ENCODE measurements at regions not wholly inside any gene's neighbourhood (a gene's known extent, or its start where the extent isn't known, plus 50 kb on each side); places are given as distances from the start of the nearest gene placed in this dataset.

- ChIA-PET CTCF (no interaction called here), POLR2A (no interaction called here)
- H3K4me3 ChIP-seq (ENCODE audit: low read depth, low read length) = no peak overlapping the region
- DNase-seq (ENCODE audit: low read depth, low spot score) = no peak
- no peak for TF ChIP-seq CTCF (IDR thresholded peaks at IDR 0.05; ENCODE audit: insufficient read depth, low read length, missing control alignments)
Measured at GRCh38 chr7:18216270-18216669, 188.6 kb upstream of the PRPS1L1 start.

GRCh38 chr7:18221377-18222293 is 194.0 kb upstream of the PRPS1L1 start:
- no peak for DNase-seq (ENCODE audit: low read depth, low spot score)
- H3K4me3 ChIP-seq (ENCODE audit: low read depth, low read length) = no peak overlapping the region
- POLR2A ChIA-PET = no interaction called here
- no peak for TF ChIP-seq CTCF (IDR thresholded peaks at IDR 0.05; ENCODE audit: insufficient read depth, low read length, missing control alignments)
- CTCF ChIA-PET = no interaction called here

- POLR2A ChIA-PET = no interaction called here
- CTCF ChIA-PET = no interaction called here
Measured at GRCh38 chr7:18222636-18223035, 195.0 kb upstream of the PRPS1L1 start.

GRCh38 chr7:18224138-18224537 is 196.5 kb upstream of the PRPS1L1 start:
- CTCF ChIA-PET = no interaction called here
- POLR2A ChIA-PET = no interaction called here
- no peak overlapping the region for H3K4me3 ChIP-seq (ENCODE audit: low read depth, low read length)
- TF ChIP-seq CTCF (IDR thresholded peaks at IDR 0.05; ENCODE audit: insufficient read depth, low read length, missing control alignments) = no peak
- DNase-seq (ENCODE audit: low read depth, low spot score) = no peak

More at GRCh38 chr7:18222636-18223035, 195.0 kb upstream of the PRPS1L1 start:
- H3K4me3 ChIP-seq (ENCODE audit: low read depth, low read length) = no peak overlapping the region
- TF ChIP-seq CTCF (IDR thresholded peaks at IDR 0.05; ENCODE audit: insufficient read depth, low read length, missing control alignments) = no peak
- DNase-seq (ENCODE audit: low read depth, low spot score) = no peak

- POLR2A ChIA-PET = no interaction called here
- H3K4me3 ChIP-seq (ENCODE audit: low read depth, low read length) = no peak overlapping the region
- no peak for DNase-seq (ENCODE audit: low read depth, low spot score)
- no peak for TF ChIP-seq CTCF (IDR thresholded peaks at IDR 0.05; ENCODE audit: insufficient read depth, low read length, missing control alignments)
- CTCF ChIA-PET = no interaction called here
Measured at GRCh38 chr7:18225067-18225466, 197.4 kb upstream of the PRPS1L1 start.

- TF ChIP-seq CTCF (IDR thresholded peaks at IDR 0.05; ENCODE audit: insufficient read depth, low read length, missing control alignments) = no peak
- POLR2A ChIA-PET = no interaction called here
- CTCF ChIA-PET = no interaction called here
- no peak for DNase-seq (ENCODE audit: low read depth, low spot score)
- H3K4me3 ChIP-seq (ENCODE audit: low read depth, low read length) = no peak overlapping the region
Measured at GRCh38 chr7:18226598-18226997, 199.0 kb upstream of the PRPS1L1 start.

Measured in AG04449 (cell line).